Spleen (tissue), 7 donors: ENCODE measurements at regions not wholly inside any gene's neighbourhood (a gene's known extent, or its start where the extent isn't known, plus 50 kb on each side); places are given as distances from the start of the nearest gene placed in this dataset.

Experiments
- POLR2A ChIP-seq, 3 donors: fragments of 450-650 bp; IDR thresholded peaks; one replicate each; pipeline ENCODE4 v1.5.1; 2017; ENCODE audit warnings: antibody characterized with exemption in 3 of 3, mild to moderate bottlenecking in 1 of 3
- TF ChIP-seq, protein P1 (sequence below), 11 experiments: fragments of 200-600 bp in 7 of 11; fragments of 450-650 bp in 4 of 11; sonication (generic) in 4 of 11; IDR thresholded peaks in 8 of 11; conservative IDR thresholded peaks in 3 of 11; 1 replicate in 7 of 11; 2 replicates in 4 of 11; pipeline versions ENCODE4 v1.4.0 to v1.8.0; 2016 to 2021; ENCODE audit warnings: antibody characterized with exemption in 11 of 11, inconsistent platforms in 4 of 11, mild to moderate bottlenecking in 1 of 11
- donor health status: DM: no; HTN: no; CAD: no; lungs with moderate emphysema.
- donor health status: DM: no; HTN: no; CAD: no.
- donor health status: DM: no; HTN: no; CAD: no.

GRCh38 chr1:95916616-95917015, 682.6 kb downstream of the RWDD3 start:
- TF ChIP-seq, protein P1, sequence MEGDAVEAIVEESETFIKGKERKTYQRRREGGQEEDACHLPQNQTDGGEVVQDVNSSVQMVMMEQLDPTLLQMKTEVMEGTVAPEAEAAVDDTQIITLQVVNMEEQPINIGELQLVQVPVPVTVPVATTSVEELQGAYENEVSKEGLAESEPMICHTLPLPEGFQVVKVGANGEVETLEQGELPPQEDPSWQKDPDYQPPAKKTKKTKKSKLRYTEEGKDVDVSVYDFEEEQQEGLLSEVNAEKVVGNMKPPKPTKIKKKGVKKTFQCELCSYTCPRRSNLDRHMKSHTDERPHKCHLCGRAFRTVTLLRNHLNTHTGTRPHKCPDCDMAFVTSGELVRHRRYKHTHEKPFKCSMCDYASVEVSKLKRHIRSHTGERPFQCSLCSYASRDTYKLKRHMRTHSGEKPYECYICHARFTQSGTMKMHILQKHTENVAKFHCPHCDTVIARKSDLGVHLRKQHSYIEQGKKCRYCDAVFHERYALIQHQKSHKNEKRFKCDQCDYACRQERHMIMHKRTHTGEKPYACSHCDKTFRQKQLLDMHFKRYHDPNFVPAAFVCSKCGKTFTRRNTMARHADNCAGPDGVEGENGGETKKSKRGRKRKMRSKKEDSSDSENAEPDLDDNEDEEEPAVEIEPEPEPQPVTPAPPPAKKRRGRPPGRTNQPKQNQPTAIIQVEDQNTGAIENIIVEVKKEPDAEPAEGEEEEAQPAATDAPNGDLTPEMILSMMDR (IDR thresholded peaks at IDR 0.05 in 8 of 11, conservative IDR thresholded peaks at IDR 0.05 in 3 of 11): no peak
- TF ChIP-seq POLR2A (IDR thresholded peaks at IDR 0.05): no peak
